Right atrium auricular region (tissue), 2 donors: ENCODE measurements at regions not wholly inside any gene's neighbourhood (a gene's known extent, or its start where the extent isn't known, plus 50 kb on each side); places are given as distances from the start of the nearest gene placed in this dataset.
"Not testable (repeated sequence)": the region's sequence is repeated elsewhere in the genome, so short reads cannot be mapped to it uniquely, and the experiment has no call there.

Source experiments
- DNase-seq: peaks from one replicate; pipeline ENCODE4 v3.0.0-alpha.2; 2019; ENCODE audit warnings: low spot score
- H3K27ac ChIP-seq, 2 donors: fragments of 200-600 bp; sonication (generic); 1 replicate in 1 of 2; 2 replicates in 1 of 2; pipeline ENCODE4 v1.5.1; 2016 to 2019
- H3K27me3 ChIP-seq, 2 donors: fragments of 200-600 bp; sonication (generic); one replicate each; pipeline versions ENCODE4 v1.5.1 to v1.6.0; 2017 to 2019
- H3K36me3 ChIP-seq: fragments of 200-600 bp; sonication (generic); one replicate; pipeline ENCODE4 v1.5.1; 2016
- H3K4me1 ChIP-seq, 2 donors: fragments of 200-600 bp; sonication (generic); one replicate each; pipeline versions ENCODE4 v1.5.1 to v1.6.0; 2017 to 2019
- H3K4me3 ChIP-seq, 2 donors: fragments of 200-600 bp; sonication (generic); 1 replicate in 1 of 2; 2 replicates in 1 of 2; pipeline ENCODE4 v1.5.1; 2017 to 2019; ENCODE audit warnings: mild to moderate bottlenecking in 1 of 2, moderate library complexity in 1 of 2
- H3K9me3 ChIP-seq, 2 donors: fragments of 200-600 bp; sonication (generic); one replicate each; pipeline ENCODE4 v1.5.1; 2019
- CTCF ChIP-seq, 2 donors: fragments of 200-600 bp; sonication (generic); IDR thresholded peaks; one replicate each; pipeline ENCODE4 v1.5.1; 2019; ENCODE audit warnings: antibody characterized with exemption in 2 of 2

GRCh38 chr7:115177103-115177502 is 255.2 kb downstream of the MDFIC start:
- no peaks in the 10 kb centered on the region for H3K36me3 ChIP-seq
- H3K4me1 ChIP-seq, result no peaks in the 10 kb centered on the region
- no peak for DNase-seq
- H3K9me3 ChIP-seq, result no peaks in the 10 kb centered on the region
- H3K4me3 ChIP-seq, result no peak overlapping the region
- no peaks in the 10 kb centered on the region for H3K27me3 ChIP-seq
- TF ChIP-seq CTCF (IDR thresholded peaks at IDR 0.05), result no peak
- no peak overlapping the region for H3K27ac ChIP-seq

- not testable (repeated sequence) for H3K27me3 ChIP-seq, H3K36me3 ChIP-seq, H3K4me1 ChIP-seq, DNase-seq, H3K27ac ChIP-seq, H3K9me3 ChIP-seq, H3K4me3 ChIP-seq
Observed at GRCh38 chr7:115172397-115172796, 250.5 kb downstream of the MDFIC start.

- Histone ChIP-seq H3K36me3 (no peaks in the 10 kb centered on the region), H3K9me3 (no peaks in the 10 kb centered on the region), H3K27ac (no peak overlapping the region), H3K4me1 (no peaks in the 10 kb centered on the region), H3K4me3 (no peak overlapping the region), H3K27me3 (no peaks in the 10 kb centered on the region)
- no peak for TF ChIP-seq CTCF (IDR thresholded peaks at IDR 0.05)
- no peak for DNase-seq
Observed at GRCh38 chr7:115153769-115154477, 232.0 kb downstream of the MDFIC start.

- no peaks in the 10 kb centered on the region for H3K4me1 ChIP-seq
- no peak for TF ChIP-seq CTCF (IDR thresholded peaks at IDR 0.05)
- no peaks in the 10 kb centered on the region for H3K9me3 ChIP-seq
- no peak overlapping the region for H3K27ac ChIP-seq
- no peak overlapping the region for H3K4me3 ChIP-seq
- no peak for DNase-seq
- H3K27me3 ChIP-seq, result no peaks in the 10 kb centered on the region
- H3K36me3 ChIP-seq, result no peaks in the 10 kb centered on the region
Observed at GRCh38 chr7:115153176-115153575, 231.3 kb downstream of the MDFIC start.

GRCh38 chr7:115146148-115146547 is 224.3 kb downstream of the MDFIC start:
- H3K36me3 ChIP-seq, result no peaks in the 10 kb centered on the region
- no peak overlapping the region for H3K4me3 ChIP-seq
- H3K4me1 ChIP-seq, result no peaks in the 10 kb centered on the region
- no peak for DNase-seq
- H3K27ac ChIP-seq, result no peak overlapping the region
- H3K9me3 ChIP-seq, result no peaks in the 10 kb centered on the region
- TF ChIP-seq CTCF (IDR thresholded peaks at IDR 0.05), result no peak
- no peaks in the 10 kb centered on the region for H3K27me3 ChIP-seq

- no peak for TF ChIP-seq CTCF (IDR thresholded peaks at IDR 0.05)
- no peaks in the 10 kb centered on the region for H3K4me1 ChIP-seq
- H3K36me3 ChIP-seq, result no peaks in the 10 kb centered on the region
- H3K27ac ChIP-seq, result no peak overlapping the region
- no peak for DNase-seq
- H3K4me3 ChIP-seq, result no peak overlapping the region
- no peaks in the 10 kb centered on the region for H3K9me3 ChIP-seq
- no peaks in the 10 kb centered on the region for H3K27me3 ChIP-seq
Observed at GRCh38 chr7:115145512-115145911, 223.6 kb downstream of the MDFIC start.
